Activated T-cell treated with anti-CD3 and anti-CD28 coated beads, Interleukin-2, amount 50 U/mL, for 48 hours (primary cell): ENCODE measurements at regions not wholly inside any gene's neighbourhood (a gene's known extent, or its start where the extent isn't known, plus 50 kb on each side); places are given as distances from the start of the nearest gene placed in this dataset.

Experiments used
- DNase-seq, 2 experiments: peaks; one replicate each; pipeline ENCODE4 v3.0.0-alpha.2; 2020

GRCh38 chr17:12538003-12538402, 127.7 kb upstream of the MYOCD start:
- DNase-seq, result no peak

DNA sequence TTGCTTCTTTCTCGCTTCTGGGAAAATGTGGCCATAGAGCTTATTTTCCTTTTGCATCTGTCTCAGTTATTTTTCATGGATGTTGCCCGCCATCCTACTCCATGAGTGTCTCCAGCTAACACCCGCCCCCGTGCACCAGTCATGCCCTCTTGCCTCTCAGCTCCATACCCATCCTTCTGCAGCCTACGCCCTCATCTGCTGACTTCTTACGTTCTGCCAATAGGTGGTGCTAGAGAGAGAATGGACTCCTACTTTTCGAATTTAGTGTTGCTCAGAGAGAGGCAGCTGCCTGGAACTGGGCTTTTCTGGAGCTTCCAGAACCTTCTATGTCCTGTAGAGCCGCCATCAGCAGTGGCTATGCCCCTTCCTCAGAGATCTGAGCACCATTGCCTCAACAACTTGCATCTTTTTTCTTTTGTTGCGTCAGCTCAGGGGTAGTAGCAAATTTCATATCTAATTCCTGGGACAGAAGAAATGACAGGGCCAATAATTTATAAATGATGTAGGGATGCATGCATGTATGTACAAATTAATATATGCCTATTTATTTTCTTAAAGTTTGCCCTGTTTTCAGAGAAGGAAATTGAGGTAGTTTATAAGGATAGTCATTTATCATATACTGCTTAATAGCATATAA, 119.7 kb upstream of the MYOCD start:
- peak; percentile 18 to 20 for DNase-seq

GRCh38 chr17:12546983-12547382, 118.7 kb upstream of the MYOCD start:
- no peak for DNase-seq

DNA sequence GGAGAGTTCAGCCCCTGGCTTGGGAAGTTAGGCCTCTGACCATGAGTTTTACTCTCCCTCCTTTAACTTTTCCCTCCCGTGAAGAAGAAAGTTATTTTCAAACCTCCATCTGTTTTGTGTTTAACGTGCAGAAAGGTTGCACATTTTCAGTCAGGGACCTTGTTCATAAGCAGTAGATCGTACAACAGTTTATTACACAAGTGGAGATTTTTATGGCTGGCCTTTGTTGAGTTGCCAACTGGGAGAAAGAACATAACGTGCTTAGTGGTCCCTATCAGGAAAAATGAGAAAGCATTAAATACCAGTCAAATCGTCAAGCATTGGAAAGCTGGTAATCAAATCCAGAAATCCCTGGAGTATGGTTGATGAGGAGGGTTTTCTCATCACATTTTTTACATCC, 117.9 kb upstream of the MYOCD start:
- no peak for DNase-seq

DNA sequence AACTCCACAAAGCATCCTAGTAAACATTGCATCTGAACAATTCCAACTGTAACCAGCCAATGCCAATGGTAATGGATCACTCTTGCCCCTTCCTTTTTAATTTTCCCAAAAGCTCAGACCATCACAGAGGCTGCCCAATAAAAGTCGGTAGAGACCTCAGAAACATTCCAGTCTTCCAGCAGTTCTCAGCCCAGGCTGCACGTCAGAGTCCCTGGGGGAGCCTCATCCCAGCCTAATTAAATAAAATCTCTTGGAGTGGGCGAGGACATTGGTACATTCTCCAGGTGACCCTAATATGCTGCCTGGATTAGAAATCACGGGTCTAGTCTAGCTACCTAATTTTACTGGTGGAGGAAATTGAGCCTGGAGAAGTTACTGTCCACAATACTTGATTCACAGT, 117.1 kb upstream of the MYOCD start:
- DNase-seq, result no peak

DNA sequence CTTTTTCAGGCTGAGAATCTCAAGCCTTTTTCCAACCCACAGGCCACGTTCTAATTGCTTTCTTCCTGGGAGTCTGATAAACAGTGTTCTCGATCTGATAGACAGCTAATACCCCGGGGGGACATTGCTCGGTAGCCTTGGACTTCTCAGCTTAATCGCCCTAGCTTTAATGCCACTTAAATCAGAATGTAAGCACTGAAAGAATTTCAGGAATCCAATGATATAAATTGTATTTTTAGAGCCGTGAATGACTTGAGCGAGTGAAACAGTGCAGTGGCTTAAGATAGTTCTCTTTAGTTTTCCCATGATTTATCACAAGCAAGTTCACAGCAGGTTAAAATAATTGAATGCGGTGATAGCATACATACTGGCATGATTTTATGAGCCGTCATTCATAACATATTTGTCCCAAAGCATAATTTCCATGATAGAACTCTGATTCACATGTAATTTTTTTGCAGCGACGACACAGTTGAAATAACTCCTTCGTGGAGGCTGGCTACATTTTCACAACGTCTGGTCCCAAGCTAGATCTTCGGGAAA, 116.1 kb upstream of the MYOCD start:
- no peak for DNase-seq

GRCh38 chr17:12553625-12554024, 112.1 kb upstream of the MYOCD start:
- DNase-seq, result no peak

- DNase-seq, result no peak
These were observed 111.4 kb upstream of the MYOCD start for GRCh38 chr17:12554251-12554650.

DNA sequence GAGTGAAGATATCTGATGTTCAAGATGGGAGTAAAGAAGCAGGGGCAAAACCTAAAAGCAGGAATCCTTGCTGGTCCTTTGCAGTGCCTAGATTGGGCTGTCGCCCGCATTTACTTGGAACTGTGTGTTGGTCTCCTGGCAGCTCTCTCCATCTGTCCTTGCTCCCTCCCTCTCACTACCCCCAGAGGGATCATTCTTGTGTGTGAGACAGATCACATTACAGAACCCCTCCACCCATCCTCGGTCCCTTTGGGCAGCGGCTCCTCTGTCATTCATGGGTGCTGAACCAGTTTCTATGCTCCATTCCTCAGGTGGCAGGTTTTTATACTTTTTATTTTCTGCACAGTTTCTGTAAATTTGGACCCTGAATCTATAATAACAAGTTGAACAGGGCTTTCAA, 99.4 kb upstream of the MYOCD start:
- DNase-seq, result no peak

- no peak for DNase-seq
These were observed 98.3 kb upstream of the MYOCD start for GRCh38 chr17:12567077-12568053.

- DNase-seq, result no peak
These were observed 97.1 kb upstream of the MYOCD start for GRCh38 chr17:12568358-12569251.

DNA sequence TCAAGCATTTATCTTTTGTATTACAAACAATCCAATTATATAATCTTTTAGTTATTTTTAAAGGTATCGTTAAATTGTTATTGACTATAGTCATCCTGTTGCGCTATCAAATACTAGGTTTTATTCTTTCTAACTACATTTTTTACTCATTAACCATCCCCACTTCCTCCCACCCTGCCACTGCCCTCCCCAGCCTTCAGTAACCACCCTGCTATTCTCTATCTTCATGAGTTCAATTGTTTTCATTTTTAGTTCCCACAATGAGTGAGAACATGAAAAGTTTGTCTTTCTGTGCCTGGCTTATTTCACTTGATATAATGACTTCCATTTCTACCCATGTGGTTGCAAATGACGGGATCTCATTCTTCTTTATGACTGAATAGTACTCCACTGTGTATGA, 94.1 kb upstream of the MYOCD start:
- DNase-seq, result no peak

DNA sequence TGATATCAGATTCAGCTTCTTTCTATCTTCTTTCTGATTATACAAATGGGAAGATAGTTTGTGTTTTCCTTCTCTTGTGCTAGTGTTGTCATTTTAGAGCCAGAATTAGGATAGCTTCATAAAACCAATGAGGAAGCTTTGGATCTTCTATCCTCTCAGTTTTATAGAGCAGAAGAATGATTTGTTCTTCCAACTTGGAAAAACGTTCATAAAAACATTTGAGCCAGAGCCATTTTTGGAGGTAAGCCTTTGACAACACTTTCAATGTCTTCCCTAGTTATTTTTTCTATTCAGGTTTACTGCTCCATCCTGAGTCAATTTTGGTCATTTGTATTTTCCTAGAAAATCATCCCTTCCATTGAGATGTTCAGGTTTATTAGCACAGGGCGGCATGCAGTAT, 91.2 kb upstream of the MYOCD start:
- no peak for DNase-seq

GRCh38 chr17:12575641-12576040, 90.0 kb upstream of the MYOCD start:
- no peak for DNase-seq

- no peak for DNase-seq
These were observed 86.4 kb upstream of the MYOCD start for GRCh38 chr17:12579288-12579687.

- DNase-seq, result no peak
These were observed 85.0 kb upstream of the MYOCD start for GRCh38 chr17:12580640-12581039.

GRCh38 chr17:12584727-12585126, 81.0 kb upstream of the MYOCD start:
- DNase-seq, result no peak

DNA sequence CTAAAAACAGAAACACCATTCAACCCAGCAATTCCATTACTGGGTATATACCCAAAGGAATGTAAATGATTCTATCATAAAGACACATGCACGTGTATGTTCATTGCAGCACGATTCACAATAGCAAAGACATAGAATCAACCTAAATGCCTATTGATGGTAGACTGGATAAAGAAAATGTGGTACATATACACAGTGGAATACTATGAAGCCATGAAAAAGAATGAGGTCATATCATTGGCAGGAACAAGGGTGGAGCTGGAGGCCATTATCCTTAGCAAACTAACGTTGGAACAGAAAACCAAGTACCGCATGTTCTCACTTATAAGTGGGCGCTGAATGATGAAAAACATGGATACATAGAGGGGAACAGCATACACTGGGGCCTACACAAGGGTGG, 77.2 kb upstream of the MYOCD start:
- DNase-seq, result no peak

- no peak for DNase-seq
These were observed 75.3 kb upstream of the MYOCD start for GRCh38 chr17:12590417-12590816.

DNA sequence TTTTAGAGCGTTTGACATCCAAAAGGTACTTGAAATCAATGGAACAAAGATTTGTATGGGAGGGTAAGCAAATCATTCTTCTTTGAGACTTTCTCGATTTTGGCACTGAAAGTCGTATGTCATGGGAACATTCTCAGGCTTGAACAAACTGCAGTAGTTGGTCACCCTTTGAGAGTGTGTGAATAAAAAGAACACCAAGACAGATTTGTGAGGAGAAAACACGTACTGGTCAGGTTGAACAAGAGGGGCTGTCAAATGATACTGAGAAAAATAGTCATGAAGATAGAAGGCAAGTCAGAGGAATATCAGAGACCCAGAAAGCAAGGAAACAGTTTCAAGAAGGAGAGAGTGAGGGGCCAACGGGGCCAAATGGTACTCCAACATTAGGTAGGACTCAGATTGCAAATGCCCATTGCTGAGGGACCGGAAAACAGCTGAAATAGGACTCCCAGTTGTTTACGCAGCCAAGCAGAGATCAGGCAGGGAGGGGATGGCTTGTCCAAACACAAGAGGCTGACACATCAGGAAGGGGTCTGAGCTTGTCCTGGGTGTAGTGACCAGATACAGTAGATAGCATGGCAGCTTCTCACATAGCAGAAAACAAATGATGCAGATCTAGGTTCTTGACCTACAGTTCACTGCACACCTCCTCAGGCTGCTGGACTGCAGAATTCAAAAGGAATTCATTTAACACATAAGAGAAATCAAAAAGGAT, 74.5 kb upstream of the MYOCD start:
- no peak for DNase-seq

DNA sequence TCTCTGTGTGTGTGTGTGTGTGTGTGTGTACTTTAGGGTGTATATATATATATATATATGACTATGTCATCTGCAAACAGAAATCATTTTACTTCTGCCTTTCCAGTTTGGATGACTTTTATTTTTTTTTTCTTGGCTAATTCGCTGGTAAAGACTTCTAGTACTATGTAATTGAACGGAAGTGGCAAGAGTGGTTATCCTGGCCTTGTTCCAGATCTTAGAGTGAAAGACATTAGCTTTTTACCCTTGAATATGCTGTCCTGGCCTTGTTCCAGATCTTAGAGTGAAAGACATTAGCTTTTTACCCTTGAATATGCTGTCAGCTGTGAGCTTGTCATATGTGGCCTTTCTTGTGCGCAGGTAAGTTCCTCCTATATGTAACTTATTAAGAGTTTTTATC, 72.7 kb upstream of the MYOCD start:
- no peak for DNase-seq

DNA sequence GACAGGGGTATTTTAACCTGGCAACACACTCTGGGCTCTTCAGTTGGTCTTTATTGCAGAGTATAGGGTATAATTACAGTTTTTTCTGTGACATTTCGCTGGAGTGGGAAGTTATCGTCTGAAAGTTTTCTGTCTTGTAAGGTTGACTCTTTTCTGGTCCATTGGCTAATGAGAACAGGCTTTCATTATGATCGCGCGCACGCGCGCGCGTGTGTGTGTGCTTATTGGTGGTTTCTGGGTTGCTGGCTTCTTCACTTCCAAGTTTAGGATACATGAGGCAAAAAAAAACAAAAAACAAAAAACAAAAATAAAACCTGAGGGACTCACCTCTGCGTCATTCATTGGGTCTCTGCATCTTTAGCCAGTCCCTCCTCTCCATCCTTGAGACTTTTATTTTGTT, 68.7 kb upstream of the MYOCD start:
- DNase-seq, result no peak
